Keratinocyte (primary cell): ENCODE measurements at regions not wholly inside any gene's neighbourhood (a gene's known extent, or its start where the extent isn't known, plus 50 kb on each side); places are given as distances from the start of the nearest gene placed in this dataset.

Experiments
- DNase-seq: peaks from one replicate; pipeline ENCODE4 v3.0.0-alpha.2; 2011; ENCODE audit warnings: low read depth, missing footprints, low spot score
- FAIRE-seq: peaks from 2 replicates; lab custom pipeline; 2011; peaks lifted over from hg19 to GRCh38; lab: Jason Lieb, UNC
- H2AFZ ChIP-seq: 2 replicates; pipeline ENCODE4 v1.6.0; 2012; ENCODE audit warnings: low read length, control low read depth, inconsistent platforms; ENCODE audit not compliant: control insufficient read depth
- H3K27ac ChIP-seq: 2 replicates; pipeline ENCODE4 v1.5.1; 2011; ENCODE audit warnings: low read length; ENCODE audit not compliant: control insufficient read depth, insufficient read depth
- H3K27me3 ChIP-seq: 3 replicates; pipeline ENCODE4 v1.6.0; 2011; ENCODE audit warnings: low read length; ENCODE audit not compliant: control insufficient read depth, insufficient read depth; ENCODE audit errors: extremely low read depth
- H3K36me3 ChIP-seq, 2 experiments: 2 replicates in 1 of 2; 3 replicates in 1 of 2; pipeline ENCODE4 v1.5.1; 2011; ENCODE audit warnings: low read length in 2 of 2, mild to moderate bottlenecking in 1 of 2; ENCODE audit not compliant: control insufficient read depth in 2 of 2, insufficient read depth in 2 of 2; ENCODE audit errors: extremely low read depth in 1 of 2
- H3K4me1 ChIP-seq: 3 replicates; pipeline ENCODE4 v1.5.1; 2011; ENCODE audit warnings: low read length; ENCODE audit not compliant: control insufficient read depth, insufficient read depth; ENCODE audit errors: extremely low read depth
- H3K4me2 ChIP-seq: 3 replicates; pipeline ENCODE4 v1.6.0; 2011; ENCODE audit warnings: low read depth, low read length; ENCODE audit not compliant: control insufficient read depth, insufficient read depth; ENCODE audit errors: extremely low read depth
- H3K4me3 ChIP-seq, 3 experiments: fragments of 200-600 bp in 1 of 3; sonication (generic) in 1 of 3; 2 replicates in 2 of 3; 3 replicates in 1 of 3; pipeline ENCODE4 v1.5.1; 2011 to 2016; ENCODE audit warnings: low read length in 3 of 3, mild to moderate bottlenecking in 3 of 3, control low read depth in 2 of 3, inconsistent platforms in 1 of 3, low read depth in 1 of 3, mixed read lengths in 1 of 3, mixed run types in 1 of 3, moderate library complexity in 1 of 3; ENCODE audit not compliant: control insufficient read depth in 2 of 3, insufficient read depth in 2 of 3; ENCODE audit errors: extremely low read depth in 1 of 3
- H3K79me2 ChIP-seq: 2 replicates; pipeline ENCODE4 v1.6.0; 2012; ENCODE audit warnings: low read length; ENCODE audit not compliant: control insufficient read depth, insufficient read depth
- H3K9ac ChIP-seq: 3 replicates; pipeline ENCODE4 v1.6.0; 2011; ENCODE audit warnings: low read length; ENCODE audit not compliant: control insufficient read depth, insufficient read depth; ENCODE audit errors: extremely low read depth
- H3K9me1 ChIP-seq: 3 replicates; pipeline ENCODE4 v1.6.0; 2011; ENCODE audit warnings: low read length; ENCODE audit not compliant: control insufficient read depth, insufficient read depth; ENCODE audit errors: extremely low read depth
- H3K9me3 ChIP-seq: 2 replicates; pipeline ENCODE4 v1.5.1; 2012; ENCODE audit warnings: low read depth, low read length; ENCODE audit not compliant: control insufficient read depth
- H4K20me1 ChIP-seq: 3 replicates; pipeline ENCODE4 v1.6.0; 2011; ENCODE audit warnings: low read length; ENCODE audit not compliant: control insufficient read depth, insufficient read depth; ENCODE audit errors: extremely low read depth
- CTCF ChIP-seq, 3 experiments: IDR thresholded peaks in 1 of 3; conservative IDR thresholded peaks in 1 of 3; optimal IDR thresholded peaks in 1 of 3; 2 replicates in 2 of 3; 3 replicates in 1 of 3; pipeline versions ENCODE3 to v1.5.1; 2011; ENCODE audit warnings: low read length in 3 of 3, mild to moderate bottlenecking in 3 of 3, moderate library complexity in 2 of 3, control low read depth in 1 of 3, inconsistent platforms in 1 of 3; ENCODE audit not compliant: insufficient read depth in 2 of 3; ENCODE audit errors: extremely low read depth in 1 of 3
- EZH2 ChIP-seq: IDR thresholded peaks from one replicate; pipeline ENCODE4 v1.6.1; 2012; ENCODE audit warnings: inconsistent platforms, mild to moderate bottlenecking, low read length, moderate library complexity
- dilution Hi-C: fragments of 300-500 bp; cut with MboI; formaldehyde crosslinking; loops from one replicate; pipeline ENCODE4 v1.7.0; 2020; ENCODE audit warnings: low sequenced_read_pairs; ENCODE audit not compliant: extremely low pct_ligation_motif_present

GRCh38 chr4:136931781-136932180, 600.5 kb downstream of the PCDH18 start:
- no peak overlapping the region for H3K4me3 ChIP-seq
- H3K27ac ChIP-seq, result no peak overlapping the region
- H3K4me2 ChIP-seq, result no peak overlapping the region
- H3K9ac ChIP-seq, result no peak overlapping the region
- H4K20me1 ChIP-seq, result no peaks in the 10 kb centered on the region
- H3K4me1 ChIP-seq, result no peaks in the 10 kb centered on the region
- no peak overlapping the region for H2AFZ ChIP-seq
- H3K9me1 ChIP-seq, result no peaks in the 10 kb centered on the region
- no peaks in the 10 kb centered on the region for H3K27me3 ChIP-seq
- FAIRE-seq (no peak), DNase-seq (no peak)
- no peaks in the 10 kb centered on the region for H3K79me2 ChIP-seq
- dilution Hi-C loops, result no loop called here
- no peaks in the 10 kb centered on the region for H3K9me3 ChIP-seq
- no peak for TF ChIP-seq EZH2
- TF ChIP-seq CTCF (optimal IDR thresholded peaks at IDR 0.05 in 1 of 3, IDR thresholded peaks at IDR 0.05 in 1 of 3, conservative IDR thresholded peaks at IDR 0.05 in 1 of 3; ENCODE audit: extremely low read depth in 1 of 3, insufficient read depth in 2 of 3, low read length in 3 of 3), result no peak
- H3K36me3 ChIP-seq, result no peaks in the 10 kb centered on the region

DNA sequence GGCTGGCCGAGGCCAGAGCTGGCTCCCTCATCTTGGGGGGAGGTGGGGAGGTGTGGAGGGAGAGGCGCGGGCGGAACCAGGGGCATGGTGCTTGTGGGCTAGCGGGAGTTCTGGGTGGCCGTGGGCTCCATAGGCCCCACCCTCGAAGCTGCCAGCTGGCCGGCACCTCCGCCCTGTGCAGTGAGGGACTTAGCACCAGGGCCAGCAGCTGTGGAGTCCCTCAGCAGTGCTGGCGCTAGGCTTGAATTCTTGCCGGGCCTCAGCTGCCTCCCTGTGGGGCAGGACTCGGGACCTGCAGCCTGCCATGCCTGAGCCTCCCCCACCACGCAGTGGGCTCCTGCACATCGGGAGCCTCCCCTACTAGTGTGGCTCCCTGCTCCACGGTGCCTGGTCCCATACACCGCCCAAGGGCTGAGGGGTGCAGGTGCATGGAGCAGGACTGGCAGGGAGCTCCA, 603.3 kb downstream of the PCDH18 start:
- TF ChIP-seq CTCF (optimal IDR thresholded peaks at IDR 0.05 in 1 of 3, IDR thresholded peaks at IDR 0.05 in 1 of 3, conservative IDR thresholded peaks at IDR 0.05 in 1 of 3; ENCODE audit: extremely low read depth in 1 of 3, insufficient read depth in 2 of 3, low read length in 3 of 3) (no peak), EZH2 (no peak)
- H4K20me1 ChIP-seq, result no peaks in the 10 kb centered on the region
- no peak overlapping the region for H3K27ac ChIP-seq
- H3K4me2 ChIP-seq, result no peak overlapping the region
- no peak overlapping the region for H3K4me3 ChIP-seq
- H3K9ac ChIP-seq, result no peak overlapping the region
- FAIRE-seq, result no peak
- H3K9me3 ChIP-seq, result no peaks in the 10 kb centered on the region
- DNase-seq, result no peak
- H3K79me2 ChIP-seq, result no peaks in the 10 kb centered on the region
- H3K36me3 ChIP-seq, result no peaks in the 10 kb centered on the region
- H3K27me3 ChIP-seq, result no peaks in the 10 kb centered on the region
- H3K4me1 ChIP-seq, result no peaks in the 10 kb centered on the region
- H2AFZ ChIP-seq, result no peak overlapping the region
- dilution Hi-C loops, result no loop called here
- H3K9me1 ChIP-seq, result no peaks in the 10 kb centered on the region
